ENCODE measurements at regions not wholly inside any gene's neighbourhood (a gene's known extent, or its start where the extent isn't known, plus 50 kb on each side); places are given as distances from the start of the nearest gene placed in this dataset.

DNA sequence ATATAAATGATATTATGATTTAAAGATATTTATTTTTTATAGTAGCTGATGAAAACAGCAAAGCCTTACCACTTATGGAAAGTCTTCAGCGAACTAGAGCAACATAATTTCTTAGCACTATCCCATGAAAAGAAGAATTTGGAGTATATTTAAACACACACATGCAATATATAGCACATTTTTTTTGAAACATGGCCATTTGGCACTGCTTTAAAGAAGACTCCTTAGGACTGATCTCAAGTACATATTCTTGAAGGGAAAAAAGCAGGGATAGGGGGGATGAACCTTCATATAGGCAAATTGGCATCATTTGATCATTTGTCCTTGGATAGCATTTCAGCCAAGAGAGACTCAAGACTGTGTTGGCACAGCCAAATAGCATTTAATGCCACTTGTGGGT, 193.3 kb downstream of the ANKRD50 start:
- TF ChIP-seq ZNF317 (CRISPR knock-in tag; IDR thresholded peaks at IDR 0.05; ENCODE audit: borderline replicate concordance, low read depth) = no peak
- TF ChIP-seq ELF4 (CRISPR knock-in tag; IDR thresholded peaks at IDR 0.05; ENCODE audit: low read depth) = no peak
- TF ChIP-seq FOXP1 (CRISPR knock-in tag; IDR thresholded peaks at IDR 0.05; ENCODE audit: borderline replicate concordance) = no peak
- no peak for TF ChIP-seq CTCF (IDR thresholded peaks at IDR 0.05)

Measured in WTC11 (cell line).